Smooth muscle cell (in vitro differentiated cells): ENCODE measurements at regions not wholly inside any gene's neighbourhood (a gene's known extent, or its start where the extent isn't known, plus 50 kb on each side); places are given as distances from the start of the nearest gene placed in this dataset.

Experiments used
- DNase-seq: peaks from one replicate; lab custom pipeline; 2025; ENCODE audit not compliant: unreplicated experiment; lab: John Stamatoyannopoulos, UW
- H2AFZ ChIP-seq: fragments of 200-600 bp; sonication (generic); 2 replicates; pipeline ENCODE4 v1.6.0; 2016; ENCODE audit warnings: antibody characterized with exemption, low read depth, mild to moderate bottlenecking
- H3F3A ChIP-seq: fragments of 200-600 bp; sonication (generic); 2 replicates; pipeline ENCODE4 v1.6.0; 2017; ENCODE audit warnings: antibody characterized with exemption, low read depth
- H3K27ac ChIP-seq: fragments of 200-600 bp; sonication (generic); 2 replicates; pipeline ENCODE4 v1.5.1; 2016; ENCODE audit warnings: low read depth, mild to moderate bottlenecking
- H3K27me3 ChIP-seq: fragments of 200-600 bp; sonication (generic); 2 replicates; pipeline ENCODE4 v1.6.1; 2016; ENCODE audit warnings: low read depth, mild to moderate bottlenecking
- H3K36me3 ChIP-seq: fragments of 200-600 bp; sonication (generic); 2 replicates; pipeline ENCODE4 v1.5.1; 2016; ENCODE audit warnings: low read depth
- H3K4me1 ChIP-seq: fragments of 200-600 bp; sonication (generic); 2 replicates; pipeline ENCODE4 v1.5.1; 2016; ENCODE audit warnings: low read depth
- H3K4me2 ChIP-seq: fragments of 200-600 bp; sonication (generic); 2 replicates; pipeline ENCODE4 v1.6.0; 2016; ENCODE audit warnings: mild to moderate bottlenecking
- H3K4me3 ChIP-seq: fragments of 200-600 bp; sonication (generic); 2 replicates; pipeline ENCODE4 v1.5.1; 2016; ENCODE audit warnings: mild to moderate bottlenecking
- H3K79me2 ChIP-seq: fragments of 200-600 bp; sonication (generic); 2 replicates; pipeline ENCODE4 v1.6.0; 2016; ENCODE audit warnings: low read depth, mild to moderate bottlenecking
- H3K9ac ChIP-seq: fragments of 200-600 bp; sonication (generic); 2 replicates; pipeline ENCODE4 v1.6.0; 2016; ENCODE audit warnings: low read depth
- H3K9me3 ChIP-seq: fragments of 200-600 bp; sonication (generic); replicated peaks from 2 replicates; pipeline ENCODE4 v1.5.1; 2016; ENCODE audit warnings: low read depth
- H4K20me1 ChIP-seq: fragments of 200-600 bp; sonication (generic); 2 replicates; pipeline ENCODE4 v1.6.0; 2016; ENCODE audit warnings: low read depth
- WGBS: methylation state at CpG from one replicate; pipeline ENCODE4 v1.1.7; 2016; ENCODE audit warnings: low lambda C conversion rate; 5-methylcytosine and 5-hydroxymethylcytosine counted together
- TF ChIP-seq, protein P1 (sequence below): fragments of 200-600 bp; sonication (generic); IDR thresholded peaks from 2 replicates; pipeline ENCODE4 v1.5.1; 2017; ENCODE audit warnings: borderline replicate concordance, mild to moderate bottlenecking, antibody characterized with exemption; ENCODE audit not compliant: insufficient read depth, poor library complexity, severe bottlenecking

- Histone ChIP-seq H3K9me3 (no peaks in the 10 kb centered on the region), H3F3A (no peaks in the 10 kb centered on the region), H3K79me2 (no peaks in the 10 kb centered on the region), H3K27me3 (no peaks in the 10 kb centered on the region), H2AFZ (no peak overlapping the region), H3K9ac (no peak overlapping the region), H3K4me1 (no peaks in the 10 kb centered on the region), H3K36me3 (no peaks in the 10 kb centered on the region), H3K4me3 (no peak overlapping the region), H3K27ac (no peak overlapping the region), H3K4me2 (no peak overlapping the region), H4K20me1 (peaks cover 84% of the 10 kb centered on the region)
- 94% methylated on average over 18 of the region's 19 CpGs for WGBS
- DNase-seq: no peak
- TF ChIP-seq, protein P1, sequence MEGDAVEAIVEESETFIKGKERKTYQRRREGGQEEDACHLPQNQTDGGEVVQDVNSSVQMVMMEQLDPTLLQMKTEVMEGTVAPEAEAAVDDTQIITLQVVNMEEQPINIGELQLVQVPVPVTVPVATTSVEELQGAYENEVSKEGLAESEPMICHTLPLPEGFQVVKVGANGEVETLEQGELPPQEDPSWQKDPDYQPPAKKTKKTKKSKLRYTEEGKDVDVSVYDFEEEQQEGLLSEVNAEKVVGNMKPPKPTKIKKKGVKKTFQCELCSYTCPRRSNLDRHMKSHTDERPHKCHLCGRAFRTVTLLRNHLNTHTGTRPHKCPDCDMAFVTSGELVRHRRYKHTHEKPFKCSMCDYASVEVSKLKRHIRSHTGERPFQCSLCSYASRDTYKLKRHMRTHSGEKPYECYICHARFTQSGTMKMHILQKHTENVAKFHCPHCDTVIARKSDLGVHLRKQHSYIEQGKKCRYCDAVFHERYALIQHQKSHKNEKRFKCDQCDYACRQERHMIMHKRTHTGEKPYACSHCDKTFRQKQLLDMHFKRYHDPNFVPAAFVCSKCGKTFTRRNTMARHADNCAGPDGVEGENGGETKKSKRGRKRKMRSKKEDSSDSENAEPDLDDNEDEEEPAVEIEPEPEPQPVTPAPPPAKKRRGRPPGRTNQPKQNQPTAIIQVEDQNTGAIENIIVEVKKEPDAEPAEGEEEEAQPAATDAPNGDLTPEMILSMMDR: no peak
Observed at GRCh38 chr16:85446951-85447692, 166.0 kb upstream of the GSE1 start.

GRCh38 chr16:85447693-85448313, 165.3 kb upstream of the GSE1 start:
- Histone ChIP-seq H3K79me2 (no peaks in the 10 kb centered on the region), H3F3A (no peaks in the 10 kb centered on the region), H3K9ac (no peak overlapping the region), H3K9me3 (no peaks in the 10 kb centered on the region), H3K36me3 (no peaks in the 10 kb centered on the region), H3K4me3 (no peak overlapping the region), H3K27me3 (no peaks in the 10 kb centered on the region), H3K4me1 (no peaks in the 10 kb centered on the region), H3K4me2 (no peak overlapping the region), H4K20me1 (peaks cover 83% of the 10 kb centered on the region), H3K27ac (no peak overlapping the region), H2AFZ (no peak overlapping the region)
- DNase-seq: no peak
- 91% methylated on average over 11 of the region's 11 CpGs for WGBS
- TF ChIP-seq, protein P1: no peak

DNA sequence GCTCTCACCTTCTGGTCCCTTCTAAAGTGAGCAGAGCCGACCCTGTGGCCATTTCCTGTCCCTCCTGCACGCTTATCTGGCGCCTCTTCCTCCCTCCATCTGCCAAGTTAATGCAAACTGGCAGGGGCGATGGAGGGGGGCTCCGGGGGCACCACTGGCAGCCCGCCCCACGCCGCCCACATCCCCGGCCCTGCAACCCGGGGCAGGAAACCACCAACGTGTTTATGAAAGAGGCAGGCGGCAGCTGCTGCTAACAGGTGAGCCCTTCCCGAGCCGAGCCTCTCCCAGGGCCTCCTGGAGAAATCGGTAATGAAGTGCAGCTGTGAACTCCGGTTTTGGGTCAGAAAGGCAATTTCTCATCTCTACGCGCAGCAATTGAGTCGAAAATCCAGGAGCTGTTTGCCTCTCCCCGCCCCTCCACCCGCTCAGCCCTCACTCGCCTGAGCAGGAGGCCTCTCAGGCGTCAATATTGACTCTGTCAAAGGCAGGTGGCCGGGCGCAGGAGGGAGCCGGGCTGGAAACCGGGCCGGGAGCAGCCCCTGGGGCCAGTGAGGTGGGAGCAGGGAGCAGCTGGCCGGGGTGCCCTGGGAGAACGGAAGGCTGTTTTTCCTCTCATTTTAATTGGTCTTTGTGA, 164.4 kb upstream of the GSE1 start:
- TF ChIP-seq, protein P1: no peak
- no peak overlapping the region for H2AFZ ChIP-seq
- H3K9me3 ChIP-seq: no peaks in the 10 kb centered on the region
- no peak overlapping the region for H3K4me3 ChIP-seq
- no peak overlapping the region for H3K27ac ChIP-seq
- 85% methylated on average over 30 of the region's 30 CpGs for WGBS
- H3K9ac ChIP-seq: no peak overlapping the region
- H3K4me1 ChIP-seq: no peaks in the 10 kb centered on the region
- no peak overlapping the region for H3K4me2 ChIP-seq
- no peak for DNase-seq
- no peaks in the 10 kb centered on the region for H3K27me3 ChIP-seq
- H3K79me2 ChIP-seq: no peaks in the 10 kb centered on the region
- H3F3A ChIP-seq: no peaks in the 10 kb centered on the region
- H3K36me3 ChIP-seq: no peaks in the 10 kb centered on the region
- H4K20me1 ChIP-seq: peaks cover 83% of the 10 kb centered on the region
